ENCODE measurements at regions not wholly inside any gene's neighbourhood (a gene's known extent, or its start where the extent isn't known, plus 50 kb on each side); places are given as distances from the start of the nearest gene placed in this dataset.
A peak's percentile ranks its signal among the peaks of the same experiment; 100 is the strongest.

DNA sequence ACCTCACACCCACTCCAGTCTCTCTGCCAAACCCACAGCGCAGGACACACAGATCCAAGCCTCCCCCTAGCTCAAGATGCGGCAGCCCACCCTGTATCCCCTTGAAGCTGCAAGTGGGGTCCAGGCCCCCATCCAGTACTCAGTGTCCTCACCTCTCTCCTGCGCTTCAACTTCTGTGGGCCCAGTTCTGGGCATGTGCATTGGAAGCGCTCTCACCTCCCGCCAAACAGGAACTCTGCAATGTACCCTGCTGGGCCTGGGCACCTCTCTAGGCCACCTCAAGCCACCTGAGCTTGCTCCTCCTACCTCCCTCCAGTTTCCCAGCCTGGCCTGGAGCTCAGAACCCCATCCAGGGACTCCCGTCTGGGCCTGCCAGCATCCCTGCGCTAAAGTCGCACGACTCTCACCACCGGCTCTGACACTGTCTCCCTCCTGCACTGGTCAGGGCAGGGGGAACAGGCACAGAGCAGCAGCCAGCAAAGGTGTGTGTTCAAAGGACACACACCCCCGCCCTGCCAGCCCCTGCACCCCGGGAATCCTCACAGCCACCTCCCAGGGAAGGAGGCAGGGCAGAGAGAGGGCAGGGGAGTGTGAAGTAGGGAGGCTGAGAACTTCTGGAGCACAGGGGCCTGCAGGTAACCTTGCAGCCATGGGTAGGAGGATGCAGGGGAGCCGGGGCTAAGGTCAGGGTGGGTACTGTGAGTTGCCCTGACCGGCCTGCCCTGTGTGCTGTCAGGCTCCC, 51.7 kb upstream of the MSMB start:
- FAIRE-seq (no peak), DNase-seq (ENCODE audit: low read depth in 1 of 2, low spot score in 2 of 2) (no peak)
- Histone ChIP-seq H2BK5ac (ENCODE audit: low read depth, low read length) (no peak overlapping the region), H4K8ac (ENCODE audit: extremely low read depth, insufficient read depth, low read length) (no peak overlapping the region; the same call in 1 of the 2 replicates), H3K56ac (replicated peaks; ENCODE audit: insufficient read length, low read depth, low read length) (no peak overlapping the region), H3K4me2 (ENCODE audit: insufficient read depth in 1 of 2, low read depth in 2 of 2, low read length in 2 of 2) (no peak overlapping the region), H3K4ac (replicated peaks; ENCODE audit: insufficient read length, low read depth, low read length) (no peak overlapping the region), H2BK12ac (ENCODE audit: low read depth, low read length) (peak overlapping the region; percentile 33; the same call in 1 of the 2 replicates), H2BK20ac (ENCODE audit: low read length) (no peak overlapping the region), H3K79me1 (ENCODE audit: low read depth, low read length) (no peaks in the 10 kb centered on the region), H4K5ac (ENCODE audit: insufficient read length, low read depth, low read length) (no peak overlapping the region), H3K27ac (ENCODE audit: low read depth, low read length) (no peak overlapping the region), H3K27me3 (replicated peaks in 1 of 4; ENCODE audit: control insufficient read depth in 3 of 4, extremely low read depth in 1 of 4, insufficient read depth in 3 of 4, low read length in 3 of 4) (no peaks in the 10 kb centered on the region), H2BK120ac (replicated peaks; ENCODE audit: low read depth, low read length) (no peak overlapping the region), H2AFZ (ENCODE audit: low read length) (no peak overlapping the region), H3K79me2 (ENCODE audit: control insufficient read depth in 1 of 2, insufficient read depth in 2 of 2, low read length in 2 of 2) (no peaks in the 10 kb centered on the region), H3K23me2 (ENCODE audit: low read depth, low read length) (peaks cover 8% of the 10 kb centered on the region; the same call in 1 of the 2 replicates), H4K91ac (replicated peaks; ENCODE audit: insufficient read length, low read length) (no peak overlapping the region), H3K9me3 (ENCODE audit: insufficient read depth in 2 of 2, low read depth in 1 of 2, low read length in 1 of 2) (no peaks in the 10 kb centered on the region), H2AK5ac (ENCODE audit: low read depth, low read length) (no peak overlapping the region), H3K9ac (replicated peaks in 1 of 4; ENCODE audit: extremely low read depth in 1 of 4, low read depth in 3 of 4, low read length in 3 of 4) (no peak overlapping the region), H3K18ac (ENCODE audit: extremely low read depth, low read length) (no peak overlapping the region), H4K20me1 (replicated peaks in 1 of 2; ENCODE audit: control insufficient read depth in 1 of 2, insufficient read depth in 2 of 2, low read length in 2 of 2) (peaks cover 0 to 2% of the 10 kb centered on the region in 2 experiments), H3K4me3 (ENCODE audit: extremely low read depth in 1 of 4, insufficient read depth in 2 of 4, low read depth in 3 of 4, low read length in 4 of 4) (no peak overlapping the region), H3K36me3 (ENCODE audit: control insufficient read depth in 2 of 4, insufficient read depth in 4 of 4, low read length in 3 of 4) (no peaks in the 10 kb centered on the region), H3K4me1 (replicated peaks in 1 of 4; ENCODE audit: control insufficient read depth in 3 of 4, insufficient read depth in 4 of 4, low read length in 3 of 4) (peaks cover 0 to 8% (median 0%) of the 10 kb centered on the region in 4 experiments; a peak in 1 of 7 replicates), H3K23ac (ENCODE audit: insufficient read length) (no peak overlapping the region), H3K14ac (ENCODE audit: insufficient read length) (no peak overlapping the region), H2BK15ac (ENCODE audit: low read length) (no peak overlapping the region)
- WGBS, 2 experiments (ENCODE audit: extremely low coverage in 1 of 2, insufficient coverage in 1 of 2, insufficient read length in 1 of 2, insufficient replicate concordance in 2 of 2, low coverage in 1 of 2, low lambda C conversion rate in 2 of 2, missing lambda C conversion rate in 1 of 2) = 86% methylated on average over 14 of the region's 14 CpGs; no CpG with 5 or more reads in 1 of the 2 experiments
- ChIA-PET CTCF (ENCODE audit: partially characterized antibody) (interaction anchor here (0.9 to 4.4 kb wide), 4 partner anchors 10 to 132 kb away, joined by 3 to 15 read pairs (median 5); no protein-coding TSS in a partner anchor), POLR2A (ENCODE audit: partially characterized antibody) (no interaction called here)
- TF ChIP-seq, protein P1, sequence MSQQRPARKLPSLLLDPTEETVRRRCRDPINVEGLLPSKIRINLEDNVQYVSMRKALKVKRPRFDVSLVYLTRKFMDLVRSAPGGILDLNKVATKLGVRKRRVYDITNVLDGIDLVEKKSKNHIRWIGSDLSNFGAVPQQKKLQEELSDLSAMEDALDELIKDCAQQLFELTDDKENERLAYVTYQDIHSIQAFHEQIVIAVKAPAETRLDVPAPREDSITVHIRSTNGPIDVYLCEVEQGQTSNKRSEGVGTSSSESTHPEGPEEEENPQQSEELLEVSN (IDR thresholded peaks at IDR 0.05) = peak; percentile 33; the same call in 1 of the 2 replicates
- TF ChIP-seq SP1 (IDR thresholded peaks at IDR 0.05; ENCODE audit: low read depth, low read length) = no peak
